Medulla oblongata (tissue), 1 donor: ENCODE measurements at regions not wholly inside any gene's neighbourhood (a gene's known extent, or its start where the extent isn't known, plus 50 kb on each side); places are given as distances from the start of the nearest gene placed in this dataset.

ENCODE experiments used
- DNase-seq: peaks from one replicate; pipeline ENCODE4 v3.0.0-alpha.2; 2015; ENCODE audit errors: extremely low spot score

- no peak for DNase-seq
These were observed 62.3 kb upstream of the COL11A1 start for GRCh38 chr1:103170609-103171008.

GRCh38 chr1:103162360-103162759, 54.0 kb upstream of the COL11A1 start:
- no peak for DNase-seq

GRCh38 chr1:103160281-103160680, 52.0 kb upstream of the COL11A1 start:
- no peak for DNase-seq
